Uterus (tissue), 2 donors: ENCODE measurements at regions not wholly inside any gene's neighbourhood (a gene's known extent, or its start where the extent isn't known, plus 50 kb on each side); places are given as distances from the start of the nearest gene placed in this dataset.

Experiments used
- POLR2A ChIP-seq, 2 donors: fragments of 450-650 bp; IDR thresholded peaks; one replicate each; pipeline ENCODE4 v1.6.1; 2016; ENCODE audit warnings: antibody characterized with exemption in 2 of 2, mild to moderate bottlenecking in 1 of 2, moderate library complexity in 1 of 2
- TF ChIP-seq, protein P1 (sequence below), 4 experiments: fragments of 200-600 bp in 2 of 4; fragments of 450-650 bp in 2 of 4; sonication (generic) in 2 of 4; IDR thresholded peaks; one replicate each; pipeline ENCODE4 v1.5.1; 2016 to 2019; ENCODE audit warnings: antibody characterized with exemption in 4 of 4, mild to moderate bottlenecking in 2 of 4, moderate library complexity in 1 of 4

DNA sequence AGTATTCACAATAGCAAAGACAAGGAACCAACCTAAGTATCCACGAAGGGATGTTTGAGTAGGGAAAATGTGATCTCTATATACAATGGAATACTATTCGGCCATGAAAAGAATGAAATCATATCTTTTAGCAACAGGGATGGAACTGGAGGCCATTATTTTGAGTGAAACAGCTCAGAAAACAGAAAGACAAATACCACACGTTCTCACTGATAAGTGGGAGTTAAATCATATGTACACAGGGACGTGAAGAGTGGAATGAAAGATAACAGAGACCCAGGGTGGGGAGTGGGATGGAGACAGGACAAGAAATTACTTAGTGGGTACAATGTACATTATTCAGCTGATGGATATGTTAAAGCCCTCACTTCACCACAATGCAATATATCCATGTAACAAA, 1012.7 kb downstream of the TBC1D22A start:
- TF ChIP-seq, protein P1, sequence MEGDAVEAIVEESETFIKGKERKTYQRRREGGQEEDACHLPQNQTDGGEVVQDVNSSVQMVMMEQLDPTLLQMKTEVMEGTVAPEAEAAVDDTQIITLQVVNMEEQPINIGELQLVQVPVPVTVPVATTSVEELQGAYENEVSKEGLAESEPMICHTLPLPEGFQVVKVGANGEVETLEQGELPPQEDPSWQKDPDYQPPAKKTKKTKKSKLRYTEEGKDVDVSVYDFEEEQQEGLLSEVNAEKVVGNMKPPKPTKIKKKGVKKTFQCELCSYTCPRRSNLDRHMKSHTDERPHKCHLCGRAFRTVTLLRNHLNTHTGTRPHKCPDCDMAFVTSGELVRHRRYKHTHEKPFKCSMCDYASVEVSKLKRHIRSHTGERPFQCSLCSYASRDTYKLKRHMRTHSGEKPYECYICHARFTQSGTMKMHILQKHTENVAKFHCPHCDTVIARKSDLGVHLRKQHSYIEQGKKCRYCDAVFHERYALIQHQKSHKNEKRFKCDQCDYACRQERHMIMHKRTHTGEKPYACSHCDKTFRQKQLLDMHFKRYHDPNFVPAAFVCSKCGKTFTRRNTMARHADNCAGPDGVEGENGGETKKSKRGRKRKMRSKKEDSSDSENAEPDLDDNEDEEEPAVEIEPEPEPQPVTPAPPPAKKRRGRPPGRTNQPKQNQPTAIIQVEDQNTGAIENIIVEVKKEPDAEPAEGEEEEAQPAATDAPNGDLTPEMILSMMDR (IDR thresholded peaks at IDR 0.05): no peak
- no peak for TF ChIP-seq POLR2A (IDR thresholded peaks at IDR 0.05)
